ENCODE measurements at regions not wholly inside any gene's neighbourhood (a gene's known extent, or its start where the extent isn't known, plus 50 kb on each side); places are given as distances from the start of the nearest gene placed in this dataset.

DNA sequence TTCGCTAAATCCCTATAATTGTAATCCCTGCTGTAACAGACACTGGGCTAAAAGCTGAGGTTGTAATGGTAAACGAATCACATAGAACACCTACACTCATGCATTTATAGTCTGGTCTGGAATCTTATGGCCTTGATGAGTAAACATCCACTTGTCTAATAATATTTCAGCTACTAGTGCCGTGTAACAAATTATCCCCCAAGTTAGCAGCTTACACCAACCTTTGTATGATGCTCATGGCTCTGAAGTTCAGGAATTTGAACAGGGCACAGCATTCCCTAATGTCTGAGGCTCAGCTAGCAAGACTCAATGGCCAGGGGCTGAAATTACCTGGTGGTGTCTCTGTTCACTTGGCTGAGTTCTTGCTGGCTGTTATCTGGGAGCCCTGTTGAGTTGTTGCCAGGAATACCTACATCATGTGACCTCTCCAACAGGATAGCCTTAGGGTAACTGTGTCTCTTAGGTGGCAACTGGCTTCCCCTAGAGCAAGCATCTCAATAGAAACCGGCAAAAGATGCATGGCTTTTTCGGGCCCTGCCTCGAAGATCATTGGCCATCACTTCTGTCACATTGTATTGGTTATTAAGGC, 100.9 kb upstream of the TMEM170B start:
- H3K36me3 ChIP-seq (ENCODE audit: insufficient read depth, low read length) = no peaks in the 10 kb centered on the region
- no peaks in the 10 kb centered on the region for H3K9me3 ChIP-seq (ENCODE audit: control insufficient read depth in 1 of 2, insufficient read depth in 1 of 2, low read length in 2 of 2)
- H3K4me1 ChIP-seq (ENCODE audit: insufficient read depth, low read length) = no peaks in the 10 kb centered on the region
- H3K4me1 Mint-ChIP-seq (ENCODE audit: low read depth) = no peaks in the 10 kb centered on the region
- H3K9me3 Mint-ChIP-seq = no peaks in the 10 kb centered on the region
- no peaks in the 10 kb centered on the region for H3K27me3 ChIP-seq (ENCODE audit: control insufficient read depth in 1 of 2, insufficient read depth in 2 of 2, low read length in 2 of 2)
- POLR2A ChIA-PET = no interaction called here
- H3K27ac Mint-ChIP-seq = no peak overlapping the region
- no peak for DNase-seq
- no peak overlapping the region for H3K4me3 Mint-ChIP-seq
- H3K4me3 ChIP-seq (ENCODE audit: low read length) = no peak overlapping the region
- intact Hi-C loops (cut with DNase I, micrococcal nuclease) = no loop called here
- no peaks in the 10 kb centered on the region for H3K27me3 Mint-ChIP-seq
- TF ChIP-seq, protein P1, sequence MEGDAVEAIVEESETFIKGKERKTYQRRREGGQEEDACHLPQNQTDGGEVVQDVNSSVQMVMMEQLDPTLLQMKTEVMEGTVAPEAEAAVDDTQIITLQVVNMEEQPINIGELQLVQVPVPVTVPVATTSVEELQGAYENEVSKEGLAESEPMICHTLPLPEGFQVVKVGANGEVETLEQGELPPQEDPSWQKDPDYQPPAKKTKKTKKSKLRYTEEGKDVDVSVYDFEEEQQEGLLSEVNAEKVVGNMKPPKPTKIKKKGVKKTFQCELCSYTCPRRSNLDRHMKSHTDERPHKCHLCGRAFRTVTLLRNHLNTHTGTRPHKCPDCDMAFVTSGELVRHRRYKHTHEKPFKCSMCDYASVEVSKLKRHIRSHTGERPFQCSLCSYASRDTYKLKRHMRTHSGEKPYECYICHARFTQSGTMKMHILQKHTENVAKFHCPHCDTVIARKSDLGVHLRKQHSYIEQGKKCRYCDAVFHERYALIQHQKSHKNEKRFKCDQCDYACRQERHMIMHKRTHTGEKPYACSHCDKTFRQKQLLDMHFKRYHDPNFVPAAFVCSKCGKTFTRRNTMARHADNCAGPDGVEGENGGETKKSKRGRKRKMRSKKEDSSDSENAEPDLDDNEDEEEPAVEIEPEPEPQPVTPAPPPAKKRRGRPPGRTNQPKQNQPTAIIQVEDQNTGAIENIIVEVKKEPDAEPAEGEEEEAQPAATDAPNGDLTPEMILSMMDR (IDR thresholded peaks at IDR 0.05) = no peak
- CTCF ChIA-PET = no interaction called here
- no peak overlapping the region for H3K27ac ChIP-seq (ENCODE audit: low read depth in 1 of 2, low read length in 2 of 2)
- no peaks in the 10 kb centered on the region for H3K36me3 Mint-ChIP-seq (ENCODE audit: low read depth)
- ATAC-seq (ENCODE audit: poor library complexity) = no peak

DNA sequence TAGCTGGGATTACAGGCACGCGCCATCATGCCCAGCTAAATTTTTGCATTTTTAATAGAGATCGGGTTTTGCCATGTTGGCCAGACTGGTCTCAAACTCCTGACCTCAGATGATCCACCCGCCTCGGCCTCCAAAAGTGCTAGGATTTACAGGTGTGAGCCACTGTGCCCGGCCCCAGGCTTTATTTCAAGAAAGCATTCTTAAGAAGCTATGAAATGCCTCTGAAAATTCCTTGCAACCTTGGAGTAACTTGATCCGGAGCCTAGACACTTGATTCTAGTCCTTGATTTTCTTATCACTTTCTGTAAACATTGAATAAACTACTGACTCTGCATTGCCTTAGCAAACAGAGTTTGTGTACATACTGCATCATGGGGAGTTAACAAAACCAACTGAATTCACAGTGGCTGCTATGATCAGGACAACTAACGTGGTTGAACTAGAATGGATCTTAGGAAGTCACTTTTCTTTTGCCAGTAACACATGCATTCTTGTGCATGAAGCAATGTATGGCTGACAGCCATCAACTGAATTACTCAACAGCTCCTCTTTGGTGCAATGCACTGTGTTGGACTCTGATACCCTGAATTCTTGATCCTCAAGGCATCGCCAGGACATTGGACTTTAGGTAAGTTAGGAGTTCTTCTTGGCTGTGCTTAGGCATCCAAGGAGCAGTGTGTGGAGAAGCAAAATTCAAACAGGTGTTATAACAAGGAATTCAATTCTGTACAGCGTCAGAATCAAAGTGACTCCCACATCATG, 102.8 kb upstream of the TMEM170B start:
- no peaks in the 10 kb centered on the region for H3K27me3 ChIP-seq (ENCODE audit: control insufficient read depth in 1 of 2, insufficient read depth in 2 of 2, low read length in 2 of 2)
- CTCF ChIA-PET = no interaction called here
- no peak overlapping the region for H3K4me3 Mint-ChIP-seq
- no peak overlapping the region for H3K27ac ChIP-seq (ENCODE audit: low read depth in 1 of 2, low read length in 2 of 2)
- no peaks in the 10 kb centered on the region for H3K27me3 Mint-ChIP-seq
- no peak overlapping the region for H3K27ac Mint-ChIP-seq
- no peaks in the 10 kb centered on the region for H3K36me3 Mint-ChIP-seq (ENCODE audit: low read depth)
- H3K9me3 ChIP-seq (ENCODE audit: control insufficient read depth in 1 of 2, insufficient read depth in 1 of 2, low read length in 2 of 2) = no peaks in the 10 kb centered on the region
- no peak for ATAC-seq (ENCODE audit: poor library complexity)
- H3K36me3 ChIP-seq (ENCODE audit: insufficient read depth, low read length) = no peaks in the 10 kb centered on the region
- no peaks in the 10 kb centered on the region for H3K4me1 ChIP-seq (ENCODE audit: insufficient read depth, low read length)
- no peak overlapping the region for H3K4me3 ChIP-seq (ENCODE audit: low read length)
- DNase-seq = no peak
- no peaks in the 10 kb centered on the region for H3K9me3 Mint-ChIP-seq
- POLR2A ChIA-PET = no interaction called here
- TF ChIP-seq, protein P1 (IDR thresholded peaks at IDR 0.05) = no peak
- H3K4me1 Mint-ChIP-seq (ENCODE audit: low read depth) = peaks cover under 1% of the 10 kb centered on the region
- intact Hi-C loops (cut with DNase I, micrococcal nuclease) = no loop called here

DNA sequence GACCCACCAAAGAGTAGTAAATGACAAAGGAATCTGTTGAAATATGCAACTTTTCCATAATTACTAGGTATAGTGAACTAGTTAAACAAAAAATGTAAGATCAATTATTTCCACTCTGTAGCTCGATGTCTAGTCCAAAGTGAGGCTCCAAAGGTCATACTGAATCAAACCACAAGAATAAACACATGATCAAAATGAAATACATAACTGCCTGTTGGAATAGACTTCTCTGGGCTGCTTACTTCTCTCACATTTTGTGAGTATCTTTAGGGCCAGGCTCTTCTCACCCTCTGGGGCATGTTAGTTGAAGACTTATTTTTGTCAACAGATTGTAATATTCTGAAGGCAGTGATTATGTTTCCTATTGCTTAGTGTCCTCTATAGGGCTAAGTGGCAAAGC, 103.7 kb upstream of the TMEM170B start:
- TF ChIP-seq, protein P1 (IDR thresholded peaks at IDR 0.05) = no peak
- no peak overlapping the region for H3K4me3 ChIP-seq (ENCODE audit: low read length)
- H3K27ac Mint-ChIP-seq = no peak overlapping the region
- H3K36me3 ChIP-seq (ENCODE audit: insufficient read depth, low read length) = no peaks in the 10 kb centered on the region
- H3K27me3 Mint-ChIP-seq = no peaks in the 10 kb centered on the region
- H3K36me3 Mint-ChIP-seq (ENCODE audit: low read depth) = no peaks in the 10 kb centered on the region
- no peak overlapping the region for H3K4me3 Mint-ChIP-seq
- intact Hi-C loops (cut with DNase I, micrococcal nuclease) = no loop called here
- no peaks in the 10 kb centered on the region for H3K27me3 ChIP-seq (ENCODE audit: control insufficient read depth in 1 of 2, insufficient read depth in 2 of 2, low read length in 2 of 2)
- H3K4me1 ChIP-seq (ENCODE audit: insufficient read depth, low read length) = peaks cover 2% of the 10 kb centered on the region
- H3K9me3 ChIP-seq (ENCODE audit: control insufficient read depth in 1 of 2, insufficient read depth in 1 of 2, low read length in 2 of 2) = no peaks in the 10 kb centered on the region
- ChIA-PET CTCF (no interaction called here), POLR2A (no interaction called here)
- ATAC-seq (ENCODE audit: poor library complexity) (no peak), DNase-seq (no peak)
- no peak overlapping the region for H3K27ac ChIP-seq (ENCODE audit: low read depth in 1 of 2, low read length in 2 of 2)
- no peaks in the 10 kb centered on the region for H3K9me3 Mint-ChIP-seq
- H3K4me1 Mint-ChIP-seq (ENCODE audit: low read depth) = peaks cover 10% of the 10 kb centered on the region
